Kidney capillary endothelial cell (primary cell): ENCODE measurements at regions not wholly inside any gene's neighbourhood (a gene's known extent, or its start where the extent isn't known, plus 50 kb on each side); places are given as distances from the start of the nearest gene placed in this dataset.
A peak's percentile ranks its signal among the peaks of the same experiment; 100 is the strongest.
"Not testable (repeated sequence)": the region's sequence is repeated elsewhere in the genome, so short reads cannot be mapped to it uniquely, and the experiment has no call there.

ENCODE experiments used
- DNase-seq: peaks from one replicate; pipeline ENCODE4 v3.0.0-alpha.2; 2018; ENCODE audit warnings: low spot score

GRCh38 chr16:51310159-51310558 lies 159.1 kb upstream of the SALL1 start:
- DNase-seq: no peak

GRCh38 chr16:51306886-51307595 lies 156.0 kb upstream of the SALL1 start:
- no peak for DNase-seq

GRCh38 chr16:51306116-51306515 lies 155.0 kb upstream of the SALL1 start:
- no peak for DNase-seq

GRCh38 chr16:51305337-51305736 lies 154.3 kb upstream of the SALL1 start:
- DNase-seq: no peak

GRCh38 chr16:51302042-51302441 lies 151.0 kb upstream of the SALL1 start:
- no peak for DNase-seq

- no peak for DNase-seq
These were observed 147.7 kb upstream of the SALL1 start for GRCh38 chr16:51298800-51299199.

GRCh38 chr16:51290442-51291285 lies 139.6 kb upstream of the SALL1 start:
- no peak for DNase-seq

GRCh38 chr16:51289336-51289735 lies 138.3 kb upstream of the SALL1 start:
- DNase-seq: no peak

GRCh38 chr16:51287121-51287755 lies 136.2 kb upstream of the SALL1 start:
- DNase-seq: no peak

- DNase-seq: no peak
These were observed 135.2 kb upstream of the SALL1 start for GRCh38 chr16:51286272-51286671.

GRCh38 chr16:51276336-51276735 lies 125.3 kb upstream of the SALL1 start:
- DNase-seq: peak; percentile 3

- no peak for DNase-seq
These were observed 121.3 kb upstream of the SALL1 start for GRCh38 chr16:51272420-51272819.

GRCh38 chr16:51271156-51271701 lies 120.2 kb upstream of the SALL1 start:
- no peak for DNase-seq

- DNase-seq: no peak
These were observed 117.2 kb upstream of the SALL1 start for GRCh38 chr16:51268237-51268636.

- no peak for DNase-seq
These were observed 116.6 kb upstream of the SALL1 start for GRCh38 chr16:51267681-51268080.

- no peak for DNase-seq
These were observed 111.4 kb upstream of the SALL1 start for GRCh38 chr16:51262428-51262827.

- no peak for DNase-seq
These were observed 110.8 kb upstream of the SALL1 start for GRCh38 chr16:51261919-51262318.

GRCh38 chr16:51255349-51255972 lies 104.4 kb upstream of the SALL1 start:
- no peak for DNase-seq

GRCh38 chr16:51254390-51254789 lies 103.3 kb upstream of the SALL1 start:
- DNase-seq: not testable (repeated sequence)

GRCh38 chr16:51248217-51248616 lies 97.1 kb upstream of the SALL1 start:
- DNase-seq: no peak

- DNase-seq: no peak
These were observed 94.6 kb upstream of the SALL1 start for GRCh38 chr16:51245658-51245995.
